ENCODE measurements at regions not wholly inside any gene's neighbourhood (a gene's known extent, or its start where the extent isn't known, plus 50 kb on each side); places are given as distances from the start of the nearest gene placed in this dataset.
"Not testable (repeated sequence)": the region's sequence is repeated elsewhere in the genome, so short reads cannot be mapped to it uniquely, and the experiment has no call there.

- no peak for DNase-seq (ENCODE audit: low read depth in 1 of 2, low spot score in 1 of 2)
These were observed 449.7 kb downstream of the BTG1 start for GRCh38 chr12:91695964-91696363.

DNA sequence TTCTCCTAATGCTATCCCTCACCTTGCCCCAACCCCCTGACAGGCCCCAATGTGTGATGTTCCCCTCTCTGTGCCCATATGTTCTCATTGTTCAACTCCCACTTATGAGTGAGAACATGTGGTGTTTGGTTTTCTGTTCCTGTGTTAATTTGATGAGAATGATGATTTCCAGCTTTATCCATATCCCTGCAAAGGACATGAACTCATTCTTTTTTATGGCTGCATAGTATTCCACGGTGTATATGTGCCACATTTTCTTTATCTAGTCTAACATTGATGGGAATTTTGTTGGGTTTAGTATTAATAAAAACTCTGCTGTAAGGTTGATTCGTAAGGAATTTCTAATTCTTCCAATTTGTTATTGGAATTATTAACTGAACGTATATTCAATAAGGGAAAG, 450.2 kb downstream of the BTG1 start:
- not testable (repeated sequence) for DNase-seq (ENCODE audit: low read depth in 1 of 2, low spot score in 1 of 2)

DNA sequence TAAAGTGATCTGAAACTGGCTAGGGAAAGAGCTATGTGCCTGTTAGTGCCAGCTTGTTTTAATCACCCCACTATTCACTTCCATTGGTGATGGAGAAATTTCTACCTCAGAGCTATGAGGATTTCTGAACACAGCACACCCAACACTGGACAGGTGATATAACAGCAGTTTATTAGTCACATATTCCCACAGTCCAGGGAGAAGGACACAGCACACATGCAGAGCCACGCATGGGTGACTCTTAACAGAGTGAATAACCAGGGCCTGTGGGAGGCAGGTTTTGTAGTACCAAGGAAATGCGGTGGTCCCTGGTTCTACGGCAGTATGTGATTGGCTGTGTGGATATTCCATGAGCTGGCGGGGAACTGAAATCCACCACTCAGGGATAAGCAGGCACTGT, 455.1 kb downstream of the BTG1 start:
- no peak for DNase-seq (ENCODE audit: low read depth in 1 of 2, low spot score in 1 of 2)

DNA sequence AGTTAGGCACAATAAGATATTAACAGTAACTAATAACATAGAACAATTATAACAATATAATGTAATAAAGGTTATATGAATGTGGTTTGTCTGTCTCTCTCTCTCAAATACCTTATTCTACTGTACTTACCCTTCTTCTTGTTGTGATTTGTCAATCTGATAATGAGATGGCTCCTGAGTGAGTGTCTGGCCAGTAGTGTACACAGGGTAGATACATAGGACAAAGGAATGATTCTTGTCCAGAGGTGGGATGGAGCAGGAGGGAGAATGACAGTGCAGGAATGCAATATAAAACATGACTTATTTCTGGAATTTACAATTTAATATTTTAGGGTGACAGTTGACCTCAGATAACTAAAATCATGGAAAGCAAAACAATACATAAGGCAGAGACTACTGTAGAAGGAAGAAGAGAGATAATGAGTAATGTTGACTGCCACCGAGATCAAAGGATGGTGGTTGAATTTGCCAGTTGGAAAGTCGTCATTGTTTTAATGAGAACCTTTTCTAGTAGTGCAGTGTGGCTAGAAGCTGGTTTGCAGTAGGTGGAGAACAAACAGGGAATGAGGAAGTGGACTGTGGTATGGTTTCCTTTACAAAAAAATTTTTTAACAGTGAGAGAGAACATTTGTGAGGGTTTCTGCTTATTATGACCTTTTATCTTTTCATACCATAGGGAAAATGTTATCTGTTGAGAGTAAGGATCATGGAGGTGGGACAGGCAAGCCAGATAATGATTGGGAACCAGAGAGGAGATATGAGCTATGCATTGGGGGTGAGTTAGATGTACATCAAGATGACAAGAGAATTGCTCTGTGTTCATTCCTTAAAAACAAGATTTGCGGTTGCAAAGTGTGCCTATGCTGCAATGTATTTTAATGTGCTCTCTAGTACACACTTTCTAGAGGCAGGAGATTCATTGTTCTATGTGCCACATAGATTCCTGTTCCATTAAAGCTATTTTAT, 458.3 kb downstream of the BTG1 start:
- no peak for DNase-seq (ENCODE audit: low read depth in 1 of 2, low spot score in 1 of 2)

DNA sequence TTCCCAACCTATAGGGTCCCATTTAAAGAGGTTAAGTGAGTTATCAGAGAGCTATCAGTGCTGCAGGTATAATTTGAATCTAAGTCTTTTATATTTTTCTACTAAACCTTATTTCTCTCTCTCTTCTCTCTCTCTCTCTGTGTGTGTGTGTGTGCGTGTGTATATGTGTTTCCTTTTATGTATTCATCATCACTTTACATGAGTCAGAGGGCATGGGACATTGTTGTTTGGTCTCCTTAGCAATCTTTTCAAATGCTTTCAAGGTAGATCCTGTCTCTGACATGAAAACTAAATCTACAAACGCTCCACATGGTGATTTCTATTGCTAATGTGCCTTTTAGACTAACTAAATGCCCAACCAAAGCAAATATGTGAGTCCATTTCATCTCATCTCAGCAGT, 459.7 kb downstream of the BTG1 start:
- no peak for DNase-seq (ENCODE audit: low read depth in 1 of 2, low spot score in 1 of 2)

GRCh38 chr12:91681751-91682150, 463.9 kb downstream of the BTG1 start:
- no peak for DNase-seq (ENCODE audit: low read depth in 1 of 2, low spot score in 1 of 2)

DNA sequence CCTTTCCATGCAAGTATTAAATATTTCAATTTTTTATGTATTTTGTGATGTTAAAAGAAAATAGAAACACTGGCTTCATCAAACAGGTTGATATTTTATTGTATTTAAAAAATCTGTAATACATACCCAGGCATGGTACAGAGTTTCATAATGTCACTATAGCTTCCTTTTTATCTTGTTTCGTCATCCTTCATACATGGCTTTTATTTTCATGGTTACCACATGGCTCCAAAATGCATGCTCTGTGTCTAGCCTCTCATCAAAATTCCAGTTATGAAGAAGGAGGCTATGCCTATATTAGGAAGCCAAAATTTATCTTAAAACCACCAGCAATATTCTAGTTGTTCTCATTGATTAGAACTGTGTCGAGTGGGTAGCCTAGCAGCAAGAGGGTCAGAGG, 464.8 kb downstream of the BTG1 start:
- no peak for DNase-seq (ENCODE audit: low read depth in 1 of 2, low spot score in 1 of 2)

- DNase-seq (ENCODE audit: low read depth in 1 of 2, low spot score in 1 of 2): no peak
These were observed 468.1 kb downstream of the BTG1 start for GRCh38 chr12:91677556-91677955.

GRCh38 chr12:91675401-91675800, 470.2 kb downstream of the BTG1 start:
- DNase-seq (ENCODE audit: low read depth in 1 of 2, low spot score in 1 of 2): no peak

DNA sequence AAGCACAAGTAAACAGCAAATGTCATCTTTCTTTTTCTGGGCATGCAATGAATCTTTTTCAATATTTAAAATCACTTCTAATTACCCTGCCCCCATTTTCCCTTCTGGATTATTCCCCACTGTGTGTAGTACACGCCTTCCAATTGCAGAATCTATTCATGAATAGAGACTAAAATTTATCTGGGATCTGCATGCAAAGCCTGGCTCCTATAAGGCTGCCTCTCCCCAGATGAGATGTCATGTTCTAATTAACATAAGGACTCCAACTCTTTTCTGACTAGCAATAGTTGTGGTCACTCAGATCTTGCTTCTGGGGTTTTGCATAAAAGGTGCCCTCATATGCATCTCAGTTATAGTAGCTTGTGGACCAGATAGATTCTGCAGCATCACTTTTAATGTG, 473.5 kb downstream of the BTG1 start:
- no peak for DNase-seq (ENCODE audit: low read depth in 1 of 2, low spot score in 1 of 2)

GRCh38 chr12:91667694-91668093, 478.0 kb downstream of the BTG1 start:
- DNase-seq (ENCODE audit: low read depth in 1 of 2, low spot score in 1 of 2): no peak

DNA sequence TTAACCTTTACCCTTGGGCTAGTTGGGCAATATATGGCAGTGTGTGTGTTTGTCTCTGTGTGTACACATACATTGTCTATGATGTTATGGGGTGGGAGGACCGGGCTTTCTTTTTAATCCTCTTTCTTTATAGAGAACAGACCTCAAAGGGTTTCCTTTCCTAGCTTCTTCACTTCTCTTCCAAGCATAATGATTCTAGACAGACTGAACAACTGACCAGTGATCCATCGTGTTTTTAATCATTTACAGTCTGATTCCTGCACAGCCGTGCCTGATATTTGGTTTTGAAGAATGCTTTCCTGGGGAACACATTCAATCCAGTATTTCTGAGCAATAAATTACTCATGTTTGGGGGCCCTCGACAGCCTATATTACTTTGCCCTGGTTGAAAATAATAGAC, 481.1 kb upstream of the DCN start:
- no peak for DNase-seq (ENCODE audit: low read depth in 1 of 2, low spot score in 1 of 2)

DNA sequence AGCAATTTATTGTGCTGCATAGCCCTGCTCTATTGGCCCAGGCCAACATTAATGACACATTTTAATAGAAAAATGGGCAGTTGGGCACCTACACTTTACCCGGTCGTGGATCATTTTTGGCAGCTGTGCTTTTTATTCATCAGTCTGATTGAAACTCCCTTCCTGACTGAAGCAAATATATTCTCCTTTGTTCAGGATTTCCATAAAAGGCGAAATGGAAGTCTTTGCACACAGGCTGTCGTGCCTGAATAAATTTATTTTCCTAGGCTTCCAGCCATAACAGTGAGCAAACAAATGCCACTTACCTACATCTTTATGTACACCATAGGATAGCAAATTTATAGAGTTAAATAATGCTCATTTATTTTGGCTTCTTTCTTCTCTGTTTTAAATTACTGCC, 480.7 kb upstream of the DCN start:
- no peak for DNase-seq (ENCODE audit: low read depth in 1 of 2, low spot score in 1 of 2)

GRCh38 chr12:91662021-91662420, 479.4 kb upstream of the DCN start:
- no peak for DNase-seq (ENCODE audit: low read depth in 1 of 2, low spot score in 1 of 2)

GRCh38 chr12:91657032-91657431, 474.4 kb upstream of the DCN start:
- no peak for DNase-seq (ENCODE audit: low read depth in 1 of 2, low spot score in 1 of 2)

GRCh38 chr12:91655966-91656365, 473.3 kb upstream of the DCN start:
- DNase-seq (ENCODE audit: low read depth in 1 of 2, low spot score in 1 of 2): no peak

DNA sequence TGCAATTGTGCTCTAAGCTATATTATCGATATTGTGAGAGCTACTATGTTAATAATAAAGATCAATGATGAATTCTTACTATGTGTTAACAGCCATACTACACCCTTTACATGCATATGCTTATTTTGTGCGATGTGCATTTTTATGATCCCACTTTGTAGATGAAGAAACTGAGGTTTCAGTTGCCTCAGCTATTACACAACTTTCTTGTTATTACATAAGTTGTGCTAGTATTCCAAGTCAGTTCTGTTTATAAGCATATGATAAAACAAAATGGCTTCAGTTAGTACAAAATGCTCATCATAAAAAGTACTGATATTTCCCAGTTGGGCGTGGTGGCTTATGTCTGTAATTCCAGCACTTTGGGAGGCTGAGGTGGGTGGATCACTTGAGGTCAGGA, 471.5 kb upstream of the DCN start:
- no peak for DNase-seq (ENCODE audit: low read depth in 1 of 2, low spot score in 1 of 2)

GRCh38 chr12:91651728-91652127, 469.1 kb upstream of the DCN start:
- DNase-seq (ENCODE audit: low read depth in 1 of 2, low spot score in 1 of 2): no peak

DNA sequence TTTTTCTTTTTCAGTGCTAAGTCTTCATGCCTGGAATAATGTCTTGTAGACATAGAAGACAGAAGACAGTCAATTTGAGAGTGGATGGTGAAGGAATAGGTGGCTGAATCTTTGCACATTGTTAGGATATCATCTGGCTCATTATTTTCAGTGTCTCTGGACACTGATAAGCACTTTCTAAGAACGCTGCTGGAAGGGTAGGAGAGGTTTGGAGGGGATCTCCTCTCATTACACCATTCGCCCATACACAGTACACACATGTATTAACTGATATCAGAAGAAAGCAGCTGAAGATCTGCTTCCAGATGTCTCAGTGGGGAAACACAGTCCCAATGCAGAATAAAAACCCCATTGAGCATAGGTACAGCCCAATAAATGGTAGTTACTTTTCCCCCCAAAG, 461.1 kb upstream of the DCN start:
- no peak for DNase-seq (ENCODE audit: low read depth in 1 of 2, low spot score in 1 of 2)

DNA sequence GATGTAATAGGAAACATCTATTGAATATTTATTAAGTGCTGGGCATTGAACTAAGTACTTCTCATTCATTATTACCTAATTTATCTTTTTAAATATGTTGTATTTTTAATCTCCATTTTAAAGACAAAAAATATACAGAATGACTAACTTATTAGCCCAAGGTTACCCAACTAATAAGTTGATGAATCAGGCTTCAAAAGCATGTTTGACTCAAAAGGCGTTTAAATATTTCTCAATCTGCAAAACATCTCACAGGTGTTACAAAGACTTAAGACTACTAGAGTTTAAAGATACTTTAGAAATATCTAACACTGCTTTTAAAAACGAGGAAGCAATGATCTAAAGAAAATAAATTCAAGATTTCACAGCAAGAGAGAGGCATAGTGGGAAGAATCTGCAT, 457.4 kb upstream of the DCN start:
- DNase-seq (ENCODE audit: low read depth in 1 of 2, low spot score in 1 of 2): no peak

DNA sequence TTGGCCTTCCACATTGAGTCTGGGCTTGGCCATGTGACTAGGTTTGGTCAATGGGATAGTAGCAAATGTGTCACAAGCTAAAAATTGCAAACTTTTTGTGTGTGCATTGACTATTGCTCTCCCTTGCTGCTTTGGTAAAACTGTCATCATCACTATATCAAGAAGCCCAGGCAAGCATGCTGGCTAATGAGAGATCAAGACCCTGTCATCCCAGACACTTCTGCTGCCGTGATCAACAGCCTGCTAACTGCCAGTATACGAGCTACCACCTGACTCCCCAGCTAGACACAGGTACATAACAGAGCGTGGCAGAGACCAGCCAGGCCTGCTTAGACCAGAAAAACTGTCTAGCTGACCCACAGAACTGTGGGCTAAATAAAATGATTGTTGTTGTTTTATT, 456.7 kb upstream of the DCN start:
- no peak for DNase-seq (ENCODE audit: low read depth in 1 of 2, low spot score in 1 of 2)

DNA sequence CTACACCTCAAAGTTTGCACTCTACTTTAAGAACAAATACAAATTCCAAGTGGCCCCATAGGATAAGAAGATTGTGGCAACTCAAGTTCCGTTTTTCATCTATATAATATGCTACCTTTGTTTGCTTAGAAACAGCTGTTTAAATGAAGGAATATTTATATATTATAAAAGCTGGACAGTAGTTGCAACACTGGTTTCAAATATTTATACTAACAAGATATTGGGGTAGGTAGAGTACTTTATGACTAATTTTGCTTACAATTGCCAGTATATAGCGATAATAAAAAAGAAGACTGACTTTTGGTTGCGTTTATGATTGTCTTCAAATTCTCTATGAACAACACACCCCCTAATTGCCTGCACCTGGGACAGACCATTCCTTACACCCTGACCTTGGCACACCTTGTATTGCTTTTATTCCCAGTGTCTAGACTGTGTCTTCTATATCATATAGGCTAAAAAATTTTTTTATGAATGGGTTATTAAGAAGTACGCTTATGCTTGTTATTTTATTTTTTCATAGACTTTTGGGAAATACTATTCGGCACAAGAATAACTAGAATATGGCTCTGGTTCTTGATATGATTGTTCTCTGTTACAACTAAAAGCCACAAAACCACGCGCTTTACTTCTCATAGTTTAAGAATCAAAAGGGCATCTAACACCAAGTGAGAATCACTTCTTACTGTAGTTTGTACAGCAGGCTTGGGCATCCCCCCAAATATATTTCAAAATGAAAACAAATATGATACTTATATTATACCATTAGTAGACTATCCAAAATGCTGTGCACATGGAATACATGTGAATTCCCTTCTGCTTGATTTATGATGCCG, 455.4 kb upstream of the DCN start:
- no peak for DNase-seq (ENCODE audit: low read depth in 1 of 2, low spot score in 1 of 2)
